Mesothelial cell of epicardium (in vitro differentiated cells): ENCODE measurements at regions not wholly inside any gene's neighbourhood (a gene's known extent, or its start where the extent isn't known, plus 50 kb on each side); places are given as distances from the start of the nearest gene placed in this dataset.

Experiments
- DNase-seq, 2 experiments: peaks; one replicate each; pipeline ENCODE4 v3.0.0; 2021; ENCODE audit warnings: low spot score in 2 of 2; ENCODE audit not compliant: unreplicated experiment in 2 of 2
- H3K27ac Mint-ChIP-seq: 2 replicates; pipeline ENCODE4 v1.8.0; 2021; ENCODE audit warnings: mixed read lengths
- H3K27me3 Mint-ChIP-seq: 2 replicates; pipeline ENCODE4 v1.8.0; 2021; ENCODE audit warnings: low read depth, mixed read lengths
- H3K36me3 Mint-ChIP-seq: 2 replicates; pipeline ENCODE4 v1.8.0; 2021; ENCODE audit warnings: mixed read lengths
- H3K4me1 Mint-ChIP-seq: 2 replicates; pipeline ENCODE4 v1.8.0; 2021; ENCODE audit warnings: mixed read lengths
- H3K4me3 Mint-ChIP-seq: 2 replicates; pipeline ENCODE4 v1.8.0; 2021; ENCODE audit warnings: mild to moderate bottlenecking, moderate library complexity, mixed read lengths
- H3K9me3 Mint-ChIP-seq: 2 replicates; pipeline ENCODE4 v1.8.0; 2021; ENCODE audit warnings: mixed read lengths
- TF ChIP-seq, protein P1 (sequence below): fragments of 200-600 bp; sonication (generic); IDR thresholded peaks from one replicate; pipeline ENCODE4 v1.5.0; 2021; ENCODE audit warnings: antibody characterized with exemption; ENCODE audit not compliant: unreplicated experiment

- no peaks in the 10 kb centered on the region for H3K36me3 Mint-ChIP-seq
- no peaks in the 10 kb centered on the region for H3K4me1 Mint-ChIP-seq
- TF ChIP-seq, protein P1, sequence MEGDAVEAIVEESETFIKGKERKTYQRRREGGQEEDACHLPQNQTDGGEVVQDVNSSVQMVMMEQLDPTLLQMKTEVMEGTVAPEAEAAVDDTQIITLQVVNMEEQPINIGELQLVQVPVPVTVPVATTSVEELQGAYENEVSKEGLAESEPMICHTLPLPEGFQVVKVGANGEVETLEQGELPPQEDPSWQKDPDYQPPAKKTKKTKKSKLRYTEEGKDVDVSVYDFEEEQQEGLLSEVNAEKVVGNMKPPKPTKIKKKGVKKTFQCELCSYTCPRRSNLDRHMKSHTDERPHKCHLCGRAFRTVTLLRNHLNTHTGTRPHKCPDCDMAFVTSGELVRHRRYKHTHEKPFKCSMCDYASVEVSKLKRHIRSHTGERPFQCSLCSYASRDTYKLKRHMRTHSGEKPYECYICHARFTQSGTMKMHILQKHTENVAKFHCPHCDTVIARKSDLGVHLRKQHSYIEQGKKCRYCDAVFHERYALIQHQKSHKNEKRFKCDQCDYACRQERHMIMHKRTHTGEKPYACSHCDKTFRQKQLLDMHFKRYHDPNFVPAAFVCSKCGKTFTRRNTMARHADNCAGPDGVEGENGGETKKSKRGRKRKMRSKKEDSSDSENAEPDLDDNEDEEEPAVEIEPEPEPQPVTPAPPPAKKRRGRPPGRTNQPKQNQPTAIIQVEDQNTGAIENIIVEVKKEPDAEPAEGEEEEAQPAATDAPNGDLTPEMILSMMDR = no peak
- no peak for DNase-seq
- H3K27ac Mint-ChIP-seq = no peak overlapping the region
- peaks cover 16% of the 10 kb centered on the region for H3K27me3 Mint-ChIP-seq
- no peaks in the 10 kb centered on the region for H3K9me3 Mint-ChIP-seq
- H3K4me3 Mint-ChIP-seq = no peak overlapping the region
These were observed 188.2 kb upstream of the FOXQ1 start for GRCh38 chr6:1123386-1124375.

GRCh38 chr6:1122083-1122482 lies 189.8 kb upstream of the FOXQ1 start:
- peaks cover 21% of the 10 kb centered on the region for H3K27me3 Mint-ChIP-seq
- TF ChIP-seq, protein P1 = no peak
- no peak for DNase-seq
- H3K4me3 Mint-ChIP-seq = no peak overlapping the region
- no peaks in the 10 kb centered on the region for H3K36me3 Mint-ChIP-seq
- H3K9me3 Mint-ChIP-seq = no peaks in the 10 kb centered on the region
- no peak overlapping the region for H3K27ac Mint-ChIP-seq
- no peaks in the 10 kb centered on the region for H3K4me1 Mint-ChIP-seq

GRCh38 chr6:1118287-1118647 lies 193.6 kb upstream of the FOXQ1 start:
- no peak overlapping the region for H3K27ac Mint-ChIP-seq
- no peaks in the 10 kb centered on the region for H3K9me3 Mint-ChIP-seq
- no peaks in the 10 kb centered on the region for H3K36me3 Mint-ChIP-seq
- TF ChIP-seq, protein P1 = no peak
- H3K27me3 Mint-ChIP-seq = peaks cover 19% of the 10 kb centered on the region
- peaks cover 9% of the 10 kb centered on the region for H3K4me1 Mint-ChIP-seq
- DNase-seq = no peak
- no peak overlapping the region for H3K4me3 Mint-ChIP-seq

DNA sequence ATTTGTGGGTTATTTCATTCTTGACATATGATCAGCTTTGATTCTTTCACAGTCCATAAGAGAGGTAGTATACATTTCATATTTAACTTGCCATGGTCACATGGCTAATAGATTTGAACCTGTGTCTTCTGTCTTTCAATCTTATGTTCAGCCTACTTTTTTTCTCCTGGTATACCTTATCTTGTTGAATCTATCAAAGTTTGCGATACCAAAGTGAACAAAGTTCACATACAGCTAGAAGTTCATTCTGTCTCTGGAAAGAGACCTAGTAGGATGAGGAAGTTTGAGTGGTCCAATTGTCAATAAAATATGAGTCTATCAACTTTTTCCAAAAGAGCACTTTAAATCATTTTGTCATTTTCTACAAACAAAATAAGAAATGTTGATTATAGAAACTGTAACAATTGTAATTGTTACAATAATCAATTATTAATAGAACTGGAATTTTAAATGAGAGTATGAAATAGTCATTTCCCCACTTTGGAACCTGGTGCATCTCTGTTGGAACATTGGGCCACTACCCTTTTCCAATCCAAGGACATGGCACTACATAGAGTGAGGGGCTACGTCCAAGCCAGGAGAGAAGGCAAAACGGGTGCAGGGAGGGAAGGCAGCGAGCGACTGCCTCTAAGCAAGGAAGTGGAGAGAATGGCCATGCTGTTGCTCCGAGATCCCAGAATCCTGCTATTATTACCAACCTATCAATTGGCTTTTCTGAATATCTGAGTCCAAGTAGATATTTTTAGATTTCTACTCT lies 194.2 kb upstream of the FOXQ1 start:
- TF ChIP-seq, protein P1 = no peak
- no peaks in the 10 kb centered on the region for H3K36me3 Mint-ChIP-seq
- H3K27ac Mint-ChIP-seq = no peak overlapping the region
- H3K4me3 Mint-ChIP-seq = no peak overlapping the region
- no peak for DNase-seq
- H3K9me3 Mint-ChIP-seq = no peaks in the 10 kb centered on the region
- peaks cover 17% of the 10 kb centered on the region for H3K27me3 Mint-ChIP-seq
- peaks cover 9% of the 10 kb centered on the region for H3K4me1 Mint-ChIP-seq

DNA sequence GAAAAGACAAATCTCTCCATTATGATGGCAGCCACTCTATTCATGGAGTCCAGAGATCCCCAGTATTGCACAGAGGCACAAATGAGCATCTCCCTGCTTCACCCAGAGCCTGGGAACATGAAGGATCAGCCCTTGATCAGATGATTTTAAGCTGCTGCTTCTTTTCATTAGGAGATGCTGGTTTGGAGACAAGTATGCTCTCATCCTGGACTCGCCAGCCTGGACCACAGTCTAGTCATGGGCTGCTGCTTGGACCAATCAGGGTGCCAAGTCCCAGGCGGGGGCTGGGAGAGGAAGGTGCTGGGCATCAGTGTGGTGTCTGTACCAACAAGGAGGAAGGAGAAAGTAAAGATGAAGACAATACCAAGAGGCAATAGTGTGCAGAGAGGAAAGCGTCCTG lies 195.7 kb upstream of the FOXQ1 start:
- Mint-ChIP-seq H3K36me3 (no peaks in the 10 kb centered on the region), H3K27me3 (peaks cover 17% of the 10 kb centered on the region), H3K4me1 (peaks cover 9% of the 10 kb centered on the region), H3K27ac (no peak overlapping the region), H3K9me3 (no peaks in the 10 kb centered on the region), H3K4me3 (no peak overlapping the region)
- TF ChIP-seq, protein P1 = no peak
- no peak for DNase-seq
